ENCODE measurements at regions not wholly inside any gene's neighbourhood (a gene's known extent, or its start where the extent isn't known, plus 50 kb on each side); places are given as distances from the start of the nearest gene placed in this dataset.
A peak's percentile ranks its signal among the peaks of the same experiment; 100 is the strongest.

GRCh38 chr3:130839813-130840212 lies 54.1 kb upstream of the ATP2C1 start:
- peak in 1 of 58 donors; percentile 4 for DNase-seq

GRCh38 chr3:130841357-130841756 lies 52.5 kb upstream of the ATP2C1 start:
- DNase-seq: no peak

- peak in 10 of 58 donors; percentile 4 to 45 (median 20) for DNase-seq
These were observed 50.4 kb upstream of the ATP2C1 start for GRCh38 chr3:130843441-130843840.
